GM12874 (cell line): ENCODE measurements at regions not wholly inside any gene's neighbourhood (a gene's known extent, or its start where the extent isn't known, plus 50 kb on each side); places are given as distances from the start of the nearest gene placed in this dataset.

ENCODE experiments used
- CTCF ChIP-seq: IDR thresholded peaks from 2 replicates; pipeline ENCODE4 v1.5.1; 2011; ENCODE audit warnings: low read depth, mild to moderate bottlenecking, control low read depth, low read length, moderate library complexity; ENCODE audit not compliant: insufficient read depth

GRCh38 chr21:25092441-25093011 lies 514.8 kb downstream of the MRPL39 start:
- no peak for TF ChIP-seq CTCF

GRCh38 chr21:25081096-25081495 lies 526.2 kb downstream of the MRPL39 start:
- TF ChIP-seq CTCF = no peak

- TF ChIP-seq CTCF = no peak
These were observed 526.6 kb downstream of the MRPL39 start for GRCh38 chr21:25080661-25081060.

GRCh38 chr21:25080141-25080540 lies 527.1 kb downstream of the MRPL39 start:
- no peak for TF ChIP-seq CTCF

- TF ChIP-seq CTCF = no peak
These were observed 528.2 kb downstream of the MRPL39 start for GRCh38 chr21:25079053-25079452.

GRCh38 chr21:25062061-25062460 lies 545.2 kb downstream of the MRPL39 start:
- TF ChIP-seq CTCF = no peak

GRCh38 chr21:25054689-25055088 lies 552.6 kb downstream of the MRPL39 start:
- no peak for TF ChIP-seq CTCF
